ENCODE measurements at regions not wholly inside any gene's neighbourhood (a gene's known extent, or its start where the extent isn't known, plus 50 kb on each side); places are given as distances from the start of the nearest gene placed in this dataset.

- ChIA-PET CTCF (no interaction called here), POLR2A (ENCODE audit: low non-redundant PET) (no interaction called here)
- Histone ChIP-seq H3K36me3 (ENCODE audit: insufficient read depth, low read length, poor library complexity, severe bottlenecking) (no peaks in the 10 kb centered on the region), H3K4me3 (ENCODE audit: low read depth, low read length, poor library complexity, severe bottlenecking) (no peak overlapping the region), H3K27me3 (replicated peaks; ENCODE audit: insufficient read depth, low read depth, low read length, poor library complexity) (no peaks in the 10 kb centered on the region), H3K27ac (ENCODE audit: low read depth, low read length, poor library complexity, severe bottlenecking) (no peak overlapping the region), H3K4me1 (ENCODE audit: insufficient read depth, low read length, poor library complexity, severe bottlenecking) (no peaks in the 10 kb centered on the region), H3K9me3 (ENCODE audit: low read depth, low read length, poor library complexity, severe bottlenecking) (no peaks in the 10 kb centered on the region)
- TF ChIP-seq CTCF (conservative IDR thresholded peaks at IDR 0.05; ENCODE audit: low read depth, low read length) (no peak), EZH2 (IDR thresholded peaks at IDR 0.05; ENCODE audit: borderline replicate concordance, low read depth, low read length, poor library complexity, severe bottlenecking) (no peak)
- intact Hi-C loops (cut with micrococcal nuclease; ENCODE audit: unreplicated experiment) = no loop called here
- no TSS peak for BruUV-seq (replicated peaks)
- DNase-seq (ENCODE audit: low spot score) = no peak
Measured at GRCh38 chr13:107974409-107974808, 240.9 kb downstream of the LIG4 start.

- Histone ChIP-seq H3K4me3 (ENCODE audit: low read depth, low read length, poor library complexity, severe bottlenecking) (no peak overlapping the region), H3K27ac (ENCODE audit: low read depth, low read length, poor library complexity, severe bottlenecking) (no peak overlapping the region), H3K27me3 (replicated peaks; ENCODE audit: insufficient read depth, low read depth, low read length, poor library complexity) (no peaks in the 10 kb centered on the region), H3K9me3 (ENCODE audit: low read depth, low read length, poor library complexity, severe bottlenecking) (peaks cover 2% of the 10 kb centered on the region), H3K4me1 (ENCODE audit: insufficient read depth, low read length, poor library complexity, severe bottlenecking) (peaks cover 2% of the 10 kb centered on the region), H3K36me3 (ENCODE audit: insufficient read depth, low read length, poor library complexity, severe bottlenecking) (no peaks in the 10 kb centered on the region)
- POLR2A ChIA-PET (ENCODE audit: low non-redundant PET) = no interaction called here
- intact Hi-C loops (cut with micrococcal nuclease; ENCODE audit: unreplicated experiment) = no loop called here
- TF ChIP-seq CTCF (conservative IDR thresholded peaks at IDR 0.05; ENCODE audit: low read depth, low read length) (no peak), EZH2 (IDR thresholded peaks at IDR 0.05; ENCODE audit: borderline replicate concordance, low read depth, low read length, poor library complexity, severe bottlenecking) (no peak)
- CTCF ChIA-PET = no interaction called here
- DNase-seq (ENCODE audit: low spot score) = no peak
- BruUV-seq (replicated peaks) = no TSS peak
Measured at GRCh38 chr13:107969546-107969945, 245.8 kb downstream of the LIG4 start.

GRCh38 chr13:107968470-107968869, 246.9 kb downstream of the LIG4 start:
- BruUV-seq (replicated peaks) = no TSS peak
- no peak overlapping the region for H3K4me3 ChIP-seq (ENCODE audit: low read depth, low read length, poor library complexity, severe bottlenecking)
- H3K36me3 ChIP-seq (ENCODE audit: insufficient read depth, low read length, poor library complexity, severe bottlenecking) = no peaks in the 10 kb centered on the region
- ChIA-PET CTCF (no interaction called here), POLR2A (ENCODE audit: low non-redundant PET) (no interaction called here)
- H3K27ac ChIP-seq (ENCODE audit: low read depth, low read length, poor library complexity, severe bottlenecking) = no peak overlapping the region
- DNase-seq (ENCODE audit: low spot score) = no peak
- H3K9me3 ChIP-seq (ENCODE audit: low read depth, low read length, poor library complexity, severe bottlenecking) = peaks cover 2% of the 10 kb centered on the region
- H3K4me1 ChIP-seq (ENCODE audit: insufficient read depth, low read length, poor library complexity, severe bottlenecking) = peaks cover 8% of the 10 kb centered on the region
- intact Hi-C loops (cut with micrococcal nuclease; ENCODE audit: unreplicated experiment) = no loop called here
- TF ChIP-seq CTCF (conservative IDR thresholded peaks at IDR 0.05; ENCODE audit: low read depth, low read length) (no peak), EZH2 (IDR thresholded peaks at IDR 0.05; ENCODE audit: borderline replicate concordance, low read depth, low read length, poor library complexity, severe bottlenecking) (no peak)
- H3K27me3 ChIP-seq (replicated peaks; ENCODE audit: insufficient read depth, low read depth, low read length, poor library complexity) = no peaks in the 10 kb centered on the region

Measured in A673 (cell line).